ENCODE measurements at regions not wholly inside any gene's neighbourhood (a gene's known extent, or its start where the extent isn't known, plus 50 kb on each side); places are given as distances from the start of the nearest gene placed in this dataset.

DNA sequence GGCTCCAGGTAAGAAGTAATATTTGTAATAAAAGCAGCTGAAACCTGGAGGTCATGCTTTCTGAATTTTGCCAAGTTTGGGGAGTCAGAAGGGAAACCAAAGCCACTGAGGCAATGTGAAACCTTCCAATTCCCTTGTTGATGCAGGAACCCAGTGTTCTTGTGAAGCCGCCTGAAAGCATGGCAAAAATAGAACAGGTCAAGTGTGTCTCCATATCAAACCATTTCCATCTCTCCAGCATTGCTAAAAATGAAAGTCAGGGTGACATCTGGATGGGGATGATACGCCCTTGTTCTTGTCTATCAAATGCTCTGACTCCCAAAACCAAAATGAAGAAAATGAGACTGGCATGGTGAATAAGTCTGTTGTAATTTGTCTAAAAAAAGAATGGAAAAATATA is 362.5 kb downstream of the VPS13C start:
- H3K9me3 ChIP-seq: no peaks in the 10 kb centered on the region
- no peaks in the 10 kb centered on the region for H3K4me1 ChIP-seq
- TF ChIP-seq, protein P1, sequence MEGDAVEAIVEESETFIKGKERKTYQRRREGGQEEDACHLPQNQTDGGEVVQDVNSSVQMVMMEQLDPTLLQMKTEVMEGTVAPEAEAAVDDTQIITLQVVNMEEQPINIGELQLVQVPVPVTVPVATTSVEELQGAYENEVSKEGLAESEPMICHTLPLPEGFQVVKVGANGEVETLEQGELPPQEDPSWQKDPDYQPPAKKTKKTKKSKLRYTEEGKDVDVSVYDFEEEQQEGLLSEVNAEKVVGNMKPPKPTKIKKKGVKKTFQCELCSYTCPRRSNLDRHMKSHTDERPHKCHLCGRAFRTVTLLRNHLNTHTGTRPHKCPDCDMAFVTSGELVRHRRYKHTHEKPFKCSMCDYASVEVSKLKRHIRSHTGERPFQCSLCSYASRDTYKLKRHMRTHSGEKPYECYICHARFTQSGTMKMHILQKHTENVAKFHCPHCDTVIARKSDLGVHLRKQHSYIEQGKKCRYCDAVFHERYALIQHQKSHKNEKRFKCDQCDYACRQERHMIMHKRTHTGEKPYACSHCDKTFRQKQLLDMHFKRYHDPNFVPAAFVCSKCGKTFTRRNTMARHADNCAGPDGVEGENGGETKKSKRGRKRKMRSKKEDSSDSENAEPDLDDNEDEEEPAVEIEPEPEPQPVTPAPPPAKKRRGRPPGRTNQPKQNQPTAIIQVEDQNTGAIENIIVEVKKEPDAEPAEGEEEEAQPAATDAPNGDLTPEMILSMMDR (IDR thresholded peaks at IDR 0.05): no peak
- DNase-seq: no peak
- H3K27ac ChIP-seq: no peak overlapping the region
- H3K27me3 ChIP-seq: peaks cover 0 to 4% of the 10 kb centered on the region in 2 donors
- no peak overlapping the region for H3K4me3 ChIP-seq
- H3K36me3 ChIP-seq: no peaks in the 10 kb centered on the region
- intact Hi-C loops (cut with DNase I; ENCODE audit: low total_unique reads): no loop called here

GRCh38 chr15:61689067-61689466 is 371.2 kb downstream of the VPS13C start:
- Histone ChIP-seq H3K27ac (no peak overlapping the region), H3K4me1 (no peaks in the 10 kb centered on the region), H3K9me3 (no peaks in the 10 kb centered on the region), H3K4me3 (no peak overlapping the region), H3K36me3 (no peaks in the 10 kb centered on the region), H3K27me3 (no peaks in the 10 kb centered on the region)
- TF ChIP-seq, protein P1 (IDR thresholded peaks at IDR 0.05): no peak
- intact Hi-C loops (cut with DNase I; ENCODE audit: low total_unique reads): no loop called here
- no peak for DNase-seq

DNA sequence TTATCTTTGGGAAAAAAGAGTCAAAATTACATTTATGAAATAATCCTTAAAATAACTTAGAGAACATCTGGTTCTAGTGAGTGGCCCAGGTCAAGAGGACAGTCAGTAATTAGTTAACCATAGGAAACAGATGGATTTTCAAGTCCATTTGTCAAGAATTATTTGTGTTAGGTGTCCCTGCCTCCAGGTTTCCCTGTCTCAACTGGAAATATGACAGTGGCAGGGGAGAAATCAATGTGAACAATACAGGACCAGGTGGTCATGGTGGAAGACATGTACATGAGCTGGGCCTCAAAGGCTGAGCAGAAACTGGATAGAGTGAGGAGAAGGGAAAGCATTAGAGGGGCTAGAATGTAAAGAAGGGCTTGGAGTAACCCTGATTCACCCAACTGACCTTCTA is 372.6 kb downstream of the VPS13C start:
- Histone ChIP-seq H3K36me3 (no peaks in the 10 kb centered on the region), H3K4me1 (no peaks in the 10 kb centered on the region), H3K27ac (no peak overlapping the region), H3K4me3 (no peak overlapping the region), H3K27me3 (no peaks in the 10 kb centered on the region), H3K9me3 (no peaks in the 10 kb centered on the region)
- intact Hi-C loops (cut with DNase I; ENCODE audit: low total_unique reads): no loop called here
- DNase-seq: no peak
- TF ChIP-seq, protein P1 (IDR thresholded peaks at IDR 0.05): no peak

DNA sequence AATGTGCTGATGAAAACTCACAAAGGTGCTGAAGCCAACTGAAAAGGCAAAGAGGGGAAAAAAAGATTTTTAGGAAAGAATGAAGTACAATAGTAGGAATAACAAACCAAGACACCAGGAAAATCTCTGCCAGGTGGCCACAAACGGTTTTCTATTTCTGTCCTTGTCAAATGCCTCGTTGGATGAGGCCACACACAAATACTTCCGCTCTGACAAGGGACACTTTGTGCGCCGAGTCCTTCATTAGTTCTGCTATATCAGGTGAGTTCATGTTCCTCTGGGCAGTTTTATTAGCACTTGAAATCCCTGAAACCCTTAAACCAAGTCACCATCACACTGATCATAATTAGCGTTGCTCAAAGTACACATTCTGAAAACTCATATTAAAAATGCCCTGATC is 373.1 kb downstream of the VPS13C start:
- Histone ChIP-seq H3K9me3 (no peaks in the 10 kb centered on the region), H3K4me1 (no peaks in the 10 kb centered on the region), H3K27ac (no peak overlapping the region), H3K4me3 (no peak overlapping the region), H3K36me3 (no peaks in the 10 kb centered on the region), H3K27me3 (no peaks in the 10 kb centered on the region)
- DNase-seq: no peak
- intact Hi-C loops (cut with DNase I; ENCODE audit: low total_unique reads): no loop called here
- TF ChIP-seq, protein P1 (IDR thresholded peaks at IDR 0.05): no peak

DNA sequence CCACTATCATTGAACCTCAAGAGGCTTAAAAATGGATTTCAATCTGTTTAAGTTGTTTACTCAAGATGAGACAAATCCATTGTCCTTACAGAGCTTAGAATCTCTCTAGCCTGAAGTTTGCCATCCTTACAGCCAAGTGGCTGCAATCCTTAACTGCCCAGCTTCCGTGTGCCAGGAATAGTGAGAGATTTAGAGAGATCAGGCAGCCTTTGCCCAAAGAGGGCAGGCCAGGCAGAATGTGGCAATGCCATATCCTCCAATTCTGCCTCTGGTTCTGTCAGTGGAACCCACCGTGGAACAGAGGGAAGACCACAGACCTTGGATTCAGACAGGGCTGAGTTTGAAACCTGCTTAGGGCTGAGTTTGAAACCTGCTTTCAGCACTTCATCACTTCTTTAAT is 374.3 kb downstream of the VPS13C start:
- TF ChIP-seq, protein P1 (IDR thresholded peaks at IDR 0.05): no peak
- H3K4me3 ChIP-seq: no peak overlapping the region

DNA sequence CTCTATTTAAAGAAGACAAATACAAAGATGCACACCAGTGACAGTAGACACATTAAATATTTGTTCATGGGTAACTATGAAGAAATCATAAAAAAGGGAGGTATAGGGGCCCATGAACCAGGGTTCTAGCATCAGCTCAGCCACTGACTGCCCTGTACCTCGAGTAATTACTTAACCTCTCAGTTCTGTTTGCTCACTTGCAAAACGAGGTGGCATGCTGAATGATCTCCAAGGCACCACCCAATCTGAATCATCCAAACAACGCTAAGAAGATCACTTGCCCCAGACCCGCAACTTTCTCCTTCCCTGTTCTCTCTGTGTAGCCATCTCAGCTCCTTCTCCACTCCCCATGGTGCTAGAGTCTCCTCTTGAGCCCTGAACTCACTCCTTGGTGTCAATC is 374.7 kb downstream of the VPS13C start:
- Histone ChIP-seq H3K36me3 (no peaks in the 10 kb centered on the region), H3K4me3 (no peak overlapping the region), H3K9me3 (no peaks in the 10 kb centered on the region), H3K27me3 (no peaks in the 10 kb centered on the region), H3K4me1 (no peaks in the 10 kb centered on the region), H3K27ac (no peak overlapping the region)
- DNase-seq: no peak
- TF ChIP-seq, protein P1 (IDR thresholded peaks at IDR 0.05): no peak
- intact Hi-C loops (cut with DNase I; ENCODE audit: low total_unique reads): no loop called here

More for the DNA sequence above, 374.3 kb downstream of the VPS13C start:
- H3K27me3 ChIP-seq: no peaks in the 10 kb centered on the region
- H3K27ac ChIP-seq: no peak overlapping the region
- DNase-seq: no peak
- intact Hi-C loops (cut with DNase I; ENCODE audit: low total_unique reads): no loop called here
- H3K4me1 ChIP-seq: no peaks in the 10 kb centered on the region
- no peaks in the 10 kb centered on the region for H3K9me3 ChIP-seq
- H3K36me3 ChIP-seq: no peaks in the 10 kb centered on the region

Data from tibial artery (tissue), 4 donors.